AG09319 (cell line): ENCODE measurements at regions not wholly inside any gene's neighbourhood (a gene's known extent, or its start where the extent isn't known, plus 50 kb on each side); places are given as distances from the start of the nearest gene placed in this dataset.

Source experiments
- DNase-seq: peaks from one replicate; pipeline ENCODE4 v3.0.0-alpha.2; 2010; ENCODE audit warnings: low read depth; ENCODE audit errors: extremely low read depth
- TF ChIP-seq, protein P1 (sequence below): IDR thresholded peaks from 2 replicates; pipeline ENCODE4 v1.5.1; 2011; ENCODE audit warnings: low read depth, mild to moderate bottlenecking, inconsistent platforms, low read length, moderate library complexity

DNA sequence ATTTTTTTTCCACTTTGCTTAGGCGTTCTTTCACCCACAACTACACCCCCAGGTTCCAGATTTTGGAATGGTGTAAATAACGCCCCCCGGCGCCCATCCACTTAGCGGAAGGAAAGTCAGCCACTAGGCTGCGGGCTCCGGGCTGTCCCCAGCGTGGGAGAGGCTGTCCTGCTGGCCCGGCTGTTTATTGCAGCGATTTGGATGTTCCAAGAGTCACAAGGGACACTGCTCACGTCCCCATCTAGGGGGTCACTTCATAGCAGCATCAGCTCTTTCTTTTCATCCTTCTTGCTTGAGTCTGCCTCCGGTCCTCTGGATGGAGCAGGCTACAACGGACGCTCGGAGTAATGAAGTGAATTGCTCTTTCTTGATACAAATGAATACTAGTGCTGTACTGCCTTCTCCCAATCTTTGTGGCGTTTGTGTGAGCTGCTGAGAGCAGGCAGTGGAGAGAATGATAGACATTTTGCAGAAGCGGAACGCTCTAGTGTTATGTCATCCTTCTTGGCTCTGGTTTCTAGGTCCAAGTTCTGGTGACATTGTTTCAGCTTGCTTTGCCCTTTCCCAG is 50.7 kb upstream of the PAIP2B start:
- DNase-seq: no peak
- TF ChIP-seq, protein P1, sequence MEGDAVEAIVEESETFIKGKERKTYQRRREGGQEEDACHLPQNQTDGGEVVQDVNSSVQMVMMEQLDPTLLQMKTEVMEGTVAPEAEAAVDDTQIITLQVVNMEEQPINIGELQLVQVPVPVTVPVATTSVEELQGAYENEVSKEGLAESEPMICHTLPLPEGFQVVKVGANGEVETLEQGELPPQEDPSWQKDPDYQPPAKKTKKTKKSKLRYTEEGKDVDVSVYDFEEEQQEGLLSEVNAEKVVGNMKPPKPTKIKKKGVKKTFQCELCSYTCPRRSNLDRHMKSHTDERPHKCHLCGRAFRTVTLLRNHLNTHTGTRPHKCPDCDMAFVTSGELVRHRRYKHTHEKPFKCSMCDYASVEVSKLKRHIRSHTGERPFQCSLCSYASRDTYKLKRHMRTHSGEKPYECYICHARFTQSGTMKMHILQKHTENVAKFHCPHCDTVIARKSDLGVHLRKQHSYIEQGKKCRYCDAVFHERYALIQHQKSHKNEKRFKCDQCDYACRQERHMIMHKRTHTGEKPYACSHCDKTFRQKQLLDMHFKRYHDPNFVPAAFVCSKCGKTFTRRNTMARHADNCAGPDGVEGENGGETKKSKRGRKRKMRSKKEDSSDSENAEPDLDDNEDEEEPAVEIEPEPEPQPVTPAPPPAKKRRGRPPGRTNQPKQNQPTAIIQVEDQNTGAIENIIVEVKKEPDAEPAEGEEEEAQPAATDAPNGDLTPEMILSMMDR: peak; percentile 16; the same call in 1 of the 2 replicates

DNA sequence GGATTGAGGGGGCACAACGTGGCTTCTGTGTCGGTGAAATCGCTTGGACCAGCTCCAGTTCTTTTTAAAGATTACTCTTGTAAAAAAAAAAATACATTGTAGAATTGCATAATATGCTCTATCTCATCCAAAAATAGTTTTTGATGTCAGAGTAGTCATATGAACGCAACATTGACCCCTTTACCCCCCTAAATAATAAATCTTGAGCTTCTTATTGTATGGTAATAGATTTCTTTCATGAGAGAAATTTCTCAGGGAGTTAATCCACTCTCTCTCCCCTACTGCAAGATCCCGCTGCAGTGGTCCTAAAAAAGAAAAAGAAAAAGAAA is 50.2 kb upstream of the PAIP2B start:
- no peak for DNase-seq
- TF ChIP-seq, protein P1: no peak

DNA sequence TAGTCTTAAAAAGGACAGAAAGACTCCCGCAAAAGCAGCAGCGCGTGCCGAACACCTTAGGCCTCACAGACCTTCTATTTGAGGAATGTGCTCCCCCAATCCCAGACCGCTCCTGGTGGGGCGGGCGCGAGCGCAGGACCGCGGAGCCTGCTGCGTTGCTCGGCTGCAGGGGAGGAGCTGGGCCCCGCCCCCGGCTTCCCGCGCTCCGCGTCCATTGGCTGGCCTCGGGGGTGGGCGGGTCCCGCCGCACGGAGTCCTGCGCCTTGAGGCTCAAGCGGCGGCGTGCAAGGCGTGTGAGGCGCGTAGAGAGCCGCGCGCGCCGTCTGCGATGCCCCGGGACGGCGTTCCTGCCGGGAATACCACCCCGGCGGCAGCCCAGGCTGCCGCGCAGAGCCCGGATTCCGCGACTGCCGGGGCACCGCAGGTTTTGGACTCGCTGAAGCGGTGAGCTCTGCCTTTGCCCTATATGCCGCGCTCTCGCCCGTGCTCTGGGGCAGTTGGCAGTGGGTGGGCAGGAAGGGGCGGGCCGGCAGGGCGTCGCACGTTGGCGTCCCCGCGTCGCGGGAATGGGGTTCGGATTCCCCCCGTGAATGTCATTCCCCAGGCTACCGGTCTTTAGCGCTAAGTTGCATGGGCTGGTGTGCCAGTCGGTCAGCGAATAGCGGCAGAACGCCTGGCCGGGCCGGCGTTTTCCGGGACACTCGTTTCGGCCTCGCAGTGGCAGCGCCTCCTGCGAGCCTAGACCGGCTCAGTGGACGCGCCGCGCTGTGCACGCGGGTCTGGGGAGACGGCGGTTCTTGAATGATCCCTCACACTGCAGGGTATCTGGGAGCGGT is 49.6 kb upstream of the PAIP2B start:
- TF ChIP-seq, protein P1: peak; percentile 5
- DNase-seq: peak; percentile 32
